Spleen (tissue), 11 donors: ENCODE measurements at regions not wholly inside any gene's neighbourhood (a gene's known extent, or its start where the extent isn't known, plus 50 kb on each side); places are given as distances from the start of the nearest gene placed in this dataset.

ENCODE experiments used
- DNase-seq: peaks from one replicate; pipeline ENCODE4 v3.0.0-alpha.2; 2020
- H3K27ac ChIP-seq, 8 donors: fragments of 200-600 bp; sonication (generic) in 7 of 8; 1 replicate in 4 of 8; 2 replicates in 4 of 8; pipeline versions ENCODE4 v1.5.0 to v1.8.0; 2016 to 2021; ENCODE audit warnings: inconsistent platforms in 4 of 8, mild to moderate bottlenecking in 4 of 8, moderate library complexity in 1 of 8
- H3K27me3 ChIP-seq, 7 donors: fragments of 200-600 bp; sonication (generic) in 6 of 7; replicated peaks in 1 of 7; 1 replicate in 4 of 7; 2 replicates in 3 of 7; pipeline versions ENCODE4 v1.5.0 to v1.8.0; 2016 to 2021; ENCODE audit warnings: inconsistent platforms in 3 of 7, mild to moderate bottlenecking in 1 of 7
- H3K36me3 ChIP-seq, 6 donors: fragments of 200-600 bp; sonication (generic) in 5 of 6; 1 replicate in 4 of 6; 2 replicates in 2 of 6; pipeline versions ENCODE4 v1.5.0 to v1.8.0; 2016 to 2021; ENCODE audit warnings: inconsistent platforms in 2 of 6
- H3K4me1 ChIP-seq, 6 donors: fragments of 200-600 bp; sonication (generic) in 5 of 6; 1 replicate in 3 of 6; 2 replicates in 3 of 6; pipeline versions ENCODE4 v1.5.0 to v1.8.0; 2016 to 2021; ENCODE audit warnings: inconsistent platforms in 3 of 6
- H3K4me3 ChIP-seq, 8 donors: fragments of 200-600 bp; sonication (generic) in 7 of 8; 1 replicate in 4 of 8; 2 replicates in 4 of 8; pipeline versions ENCODE4 v1.5.0 to v1.8.0; 2016 to 2021; ENCODE audit warnings: inconsistent platforms in 4 of 8, mild to moderate bottlenecking in 4 of 8, moderate library complexity in 2 of 8
- H3K9me3 ChIP-seq, 8 donors: fragments of 200-600 bp; sonication (generic) in 7 of 8; 1 replicate in 4 of 8; 2 replicates in 4 of 8; pipeline versions ENCODE4 v1.5.0 to v1.8.0; 2016 to 2021; ENCODE audit warnings: inconsistent platforms in 4 of 8
- POLR2A ChIP-seq, 3 donors: fragments of 450-650 bp; IDR thresholded peaks; one replicate each; pipeline ENCODE4 v1.5.1; 2017; ENCODE audit warnings: antibody characterized with exemption in 3 of 3, mild to moderate bottlenecking in 1 of 3
- POLR2AphosphoS5 ChIP-seq, 3 donors: sonication (generic); formaldehyde crosslinking; IDR thresholded peaks; one replicate each; pipeline ENCODE4 v1.5.1; 2017; ENCODE audit warnings: antibody characterized with exemption in 3 of 3
- WGBS, 5 donors: extraction: QIAGEN DNeasy Blood & Tissue Kit in 3 of 5; methylation state at CpG; one replicate each; pipeline versions ENCODE4 v1.1.5 to v1.1.7; 2013 to 2018; 5-methylcytosine and 5-hydroxymethylcytosine counted together
- intact Hi-C: fragments of 100-400 bp; cut with DNase I; formaldehyde crosslinking; loops from one replicate; pipeline ENCODE4 v1.15.0; 2023; ENCODE audit warnings: low total_unique reads
- TF ChIP-seq, protein P1 (sequence below), 11 experiments: fragments of 200-600 bp in 7 of 11; fragments of 450-650 bp in 4 of 11; sonication (generic) in 4 of 11; IDR thresholded peaks in 8 of 11; conservative IDR thresholded peaks in 3 of 11; 1 replicate in 7 of 11; 2 replicates in 4 of 11; pipeline versions ENCODE4 v1.4.0 to v1.8.0; 2016 to 2021; ENCODE audit warnings: antibody characterized with exemption in 11 of 11, inconsistent platforms in 4 of 11, mild to moderate bottlenecking in 1 of 11
- donor health status: healthy with polysubstance abuse.
- donor health status: DM: no; HTN: no; CAD: no; lungs with moderate emphysema.
- donor health status: DM: no; HTN: no; CAD: no.
- donor health status: Bipolar disorder and iron deficiency.
- donor health status: healthy.
- donor health status: DM: no; HTN: no; CAD: no.
- donor health status: DM: yes; HTN: yes; CAD: no.

DNA sequence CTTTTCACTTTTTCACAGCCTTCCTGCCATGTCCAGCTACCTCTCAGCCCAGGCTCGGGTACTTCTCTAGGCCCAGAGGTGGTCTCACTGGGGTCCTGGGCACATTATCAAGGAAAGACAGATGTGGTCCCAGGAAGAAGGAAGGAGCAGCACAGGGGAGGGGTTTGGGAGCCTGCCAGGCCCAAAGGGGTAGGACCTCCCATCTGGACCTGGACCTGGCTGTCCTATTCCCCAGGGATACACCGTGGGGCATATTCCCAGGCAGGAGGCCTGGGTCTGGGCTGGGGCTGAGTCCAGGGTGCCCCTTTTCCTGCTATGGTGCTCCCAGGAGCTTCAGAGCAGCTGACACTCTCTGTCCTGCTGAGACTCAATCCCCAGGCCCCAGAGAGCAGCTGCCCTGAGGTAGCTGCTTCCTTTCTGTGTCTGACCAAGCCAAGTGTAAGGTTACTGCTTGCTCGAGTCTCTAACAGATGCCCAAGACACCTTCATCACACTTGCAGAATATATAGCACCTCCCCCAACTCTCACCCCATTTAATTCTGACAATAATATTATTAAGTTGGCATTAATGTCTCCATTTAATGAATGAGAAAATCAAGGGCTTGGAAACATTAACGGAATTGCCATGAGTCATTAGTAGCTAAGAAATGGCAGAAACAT is 232.0 kb downstream of the BUD13 start:
- 53 to 74% (median 71%) methylated on average over 3 to 4 of the region's 4 CpGs for WGBS, 5 donors
- no peak for DNase-seq

DNA sequence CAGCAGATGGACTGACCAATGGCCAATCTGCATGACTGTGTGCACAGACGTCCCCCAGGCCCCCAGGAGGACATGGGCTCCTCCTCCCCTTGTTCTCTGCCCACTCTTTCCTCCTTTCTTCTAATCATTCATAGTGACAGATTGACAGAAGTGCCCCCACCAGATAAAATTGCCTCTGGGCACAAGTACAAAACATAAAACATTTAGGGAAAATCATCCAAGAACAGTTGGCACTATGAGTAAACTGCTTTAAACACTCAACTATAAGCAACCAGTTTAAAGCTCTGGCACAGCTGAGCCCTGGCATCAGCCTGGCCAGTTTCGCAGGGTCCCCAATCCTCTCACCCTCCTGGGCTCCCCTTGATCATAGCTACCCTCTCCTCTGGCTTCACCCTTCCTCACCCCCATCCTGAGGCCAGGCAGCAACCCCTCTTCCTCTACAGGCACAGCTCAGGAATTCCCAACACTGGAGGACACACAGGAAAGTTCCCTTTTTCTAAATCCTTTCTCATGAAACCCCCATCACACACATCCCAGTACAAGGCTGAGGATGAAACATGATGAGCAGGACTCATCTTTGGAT is 232.9 kb downstream of the BUD13 start:
- WGBS, 5 donors = 47 to 70% (median 60%) methylated on average over 2 of the region's 2 CpGs
- Histone ChIP-seq H3K36me3 (no peaks in the 10 kb centered on the region), H3K27ac (no peak overlapping the region), H3K27me3 (peaks cover 0 to 59% (median 0%) of the 10 kb centered on the region in 7 donors), H3K4me1 (no peaks in the 10 kb centered on the region), H3K4me3 (no peak overlapping the region), H3K9me3 (peaks cover 0 to 5% (median 0%) of the 10 kb centered on the region in 8 donors)
- no peak for TF ChIP-seq POLR2AphosphoS5 (IDR thresholded peaks at IDR 0.05)
- no peak for TF ChIP-seq POLR2A (IDR thresholded peaks at IDR 0.05)
- TF ChIP-seq, protein P1, sequence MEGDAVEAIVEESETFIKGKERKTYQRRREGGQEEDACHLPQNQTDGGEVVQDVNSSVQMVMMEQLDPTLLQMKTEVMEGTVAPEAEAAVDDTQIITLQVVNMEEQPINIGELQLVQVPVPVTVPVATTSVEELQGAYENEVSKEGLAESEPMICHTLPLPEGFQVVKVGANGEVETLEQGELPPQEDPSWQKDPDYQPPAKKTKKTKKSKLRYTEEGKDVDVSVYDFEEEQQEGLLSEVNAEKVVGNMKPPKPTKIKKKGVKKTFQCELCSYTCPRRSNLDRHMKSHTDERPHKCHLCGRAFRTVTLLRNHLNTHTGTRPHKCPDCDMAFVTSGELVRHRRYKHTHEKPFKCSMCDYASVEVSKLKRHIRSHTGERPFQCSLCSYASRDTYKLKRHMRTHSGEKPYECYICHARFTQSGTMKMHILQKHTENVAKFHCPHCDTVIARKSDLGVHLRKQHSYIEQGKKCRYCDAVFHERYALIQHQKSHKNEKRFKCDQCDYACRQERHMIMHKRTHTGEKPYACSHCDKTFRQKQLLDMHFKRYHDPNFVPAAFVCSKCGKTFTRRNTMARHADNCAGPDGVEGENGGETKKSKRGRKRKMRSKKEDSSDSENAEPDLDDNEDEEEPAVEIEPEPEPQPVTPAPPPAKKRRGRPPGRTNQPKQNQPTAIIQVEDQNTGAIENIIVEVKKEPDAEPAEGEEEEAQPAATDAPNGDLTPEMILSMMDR (IDR thresholded peaks at IDR 0.05 in 8 of 11, conservative IDR thresholded peaks at IDR 0.05 in 3 of 11) = no peak
- intact Hi-C loops = no loop called here
- DNase-seq = no peak

More for the DNA sequence above, 232.0 kb downstream of the BUD13 start:
- Histone ChIP-seq H3K4me3 (no peak overlapping the region), H3K9me3 (peaks cover 0 to 5% (median 0%) of the 10 kb centered on the region in 8 donors), H3K27me3 (peaks cover 0 to 51% (median 0%) of the 10 kb centered on the region in 7 donors), H3K36me3 (no peaks in the 10 kb centered on the region), H3K27ac (no peak overlapping the region), H3K4me1 (no peaks in the 10 kb centered on the region)
- TF ChIP-seq, protein P1 (IDR thresholded peaks at IDR 0.05 in 8 of 11, conservative IDR thresholded peaks at IDR 0.05 in 3 of 11) = no peak
- TF ChIP-seq POLR2AphosphoS5 (IDR thresholded peaks at IDR 0.05) (no peak), POLR2A (IDR thresholded peaks at IDR 0.05) (no peak)
- intact Hi-C loops = no loop called here

DNA sequence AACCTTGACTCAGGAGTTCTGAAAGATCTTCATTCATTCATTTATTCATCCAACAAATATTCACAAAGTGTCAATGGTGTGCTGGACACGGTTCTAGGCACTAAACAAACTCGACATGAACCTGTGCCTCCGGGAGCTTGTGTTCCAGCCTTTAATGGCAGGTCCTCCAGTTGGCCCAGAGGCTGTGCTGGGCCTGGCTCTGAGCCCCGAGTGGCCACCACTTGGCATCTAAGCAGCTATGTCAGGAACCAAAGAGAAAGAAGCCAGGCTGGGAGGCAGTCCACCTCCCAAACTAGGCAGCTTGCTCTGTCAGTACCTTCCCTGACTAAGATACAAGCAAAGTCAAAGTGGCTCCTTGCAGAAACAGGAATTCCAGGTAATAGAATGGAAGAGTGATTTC is 233.6 kb downstream of the BUD13 start:
- 64 to 89% (median 85%) methylated on average over 4 of the region's 4 CpGs for WGBS, 5 donors
- H3K27me3 ChIP-seq = peaks cover 0 to 66% (median 5%) of the 10 kb centered on the region in 7 donors
- H3K4me1 ChIP-seq = no peaks in the 10 kb centered on the region
- no peak overlapping the region for H3K4me3 ChIP-seq
- intact Hi-C loops = no loop called here
- peaks cover 0 to 5% (median 0%) of the 10 kb centered on the region in 8 donors for H3K9me3 ChIP-seq
- no peaks in the 10 kb centered on the region for H3K36me3 ChIP-seq
- TF ChIP-seq, protein P1 (IDR thresholded peaks at IDR 0.05 in 8 of 11, conservative IDR thresholded peaks at IDR 0.05 in 3 of 11) = no peak
- TF ChIP-seq POLR2AphosphoS5 (IDR thresholded peaks at IDR 0.05) = no peak
- no peak for TF ChIP-seq POLR2A (IDR thresholded peaks at IDR 0.05)
- no peak for DNase-seq
- H3K27ac ChIP-seq = no peak overlapping the region

DNA sequence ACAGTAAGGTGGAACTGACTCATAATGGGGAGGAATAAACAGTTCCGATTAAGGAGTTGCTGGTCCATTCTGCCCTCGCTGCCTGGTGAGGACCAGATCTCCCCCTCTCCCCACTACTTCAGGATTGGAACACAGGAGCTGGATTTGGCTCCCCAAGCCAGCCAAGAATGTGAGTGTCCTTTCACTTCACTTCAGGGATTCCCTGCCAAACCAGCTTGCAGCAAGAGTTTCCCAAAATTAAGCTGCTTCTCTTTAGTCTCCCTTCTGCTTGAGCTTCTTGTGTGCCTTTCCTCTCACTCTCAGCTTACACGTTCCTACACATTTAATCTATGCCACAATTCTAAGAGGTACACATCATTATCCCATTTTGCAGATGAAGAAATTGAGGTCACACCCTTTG is 234.1 kb downstream of the BUD13 start:
- 72 to 89% (median 84%) methylated on average over 3 of the region's 3 CpGs for WGBS, 5 donors
- no peak for DNase-seq
- Histone ChIP-seq H3K27me3 (peaks cover 0 to 72% (median 6%) of the 10 kb centered on the region in 7 donors), H3K27ac (no peak overlapping the region), H3K36me3 (no peaks in the 10 kb centered on the region), H3K4me3 (no peak overlapping the region), H3K4me1 (no peaks in the 10 kb centered on the region), H3K9me3 (peaks cover 0 to 5% (median 0%) of the 10 kb centered on the region in 8 donors)
- TF ChIP-seq, protein P1 (IDR thresholded peaks at IDR 0.05 in 8 of 11, conservative IDR thresholded peaks at IDR 0.05 in 3 of 11) = no peak
- TF ChIP-seq POLR2AphosphoS5 (IDR thresholded peaks at IDR 0.05) (no peak), POLR2A (IDR thresholded peaks at IDR 0.05) (no peak)
- intact Hi-C loops = no loop called here
